Gastroesophageal sphincter (tissue), 3 donors: ENCODE measurements at regions not wholly inside any gene's neighbourhood (a gene's known extent, or its start where the extent isn't known, plus 50 kb on each side); places are given as distances from the start of the nearest gene placed in this dataset.

Experiments used
- POLR2A ChIP-seq, 2 donors: fragments of 450-650 bp; IDR thresholded peaks; one replicate each; pipeline ENCODE4 v1.6.1; 2017; ENCODE audit warnings: antibody characterized with exemption in 2 of 2, mild to moderate bottlenecking in 2 of 2, moderate library complexity in 1 of 2
- TF ChIP-seq, protein P1 (sequence below), 4 experiments: fragments of 200-600 bp in 2 of 4; fragments of 450-650 bp in 2 of 4; sonication (generic) in 1 of 4; IDR thresholded peaks; one replicate each; pipeline ENCODE4 v1.5.1; 2017 to 2019; ENCODE audit warnings: antibody characterized with exemption in 4 of 4, mild to moderate bottlenecking in 2 of 4, moderate library complexity in 2 of 4

DNA sequence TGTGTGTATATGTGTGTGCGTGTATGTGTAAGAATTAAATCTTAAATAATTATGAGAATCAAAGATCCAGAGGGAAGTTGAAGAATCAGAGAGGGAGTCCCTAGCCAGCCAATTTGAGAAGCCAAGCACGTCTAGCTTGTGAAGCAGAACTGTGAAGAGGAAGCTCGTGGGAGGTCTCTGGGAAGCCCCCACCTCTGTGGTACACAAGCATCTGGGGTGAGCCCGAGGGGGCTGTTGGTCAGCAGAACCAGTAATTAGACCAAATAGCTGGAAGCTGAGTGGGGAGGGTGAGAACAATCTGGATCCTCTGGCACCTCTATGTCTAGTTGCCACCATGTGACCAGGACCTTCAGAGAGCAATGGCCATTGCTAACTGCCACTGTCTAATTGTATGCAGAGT lies 162.7 kb upstream of the ADRA1D start:
- TF ChIP-seq POLR2A (IDR thresholded peaks at IDR 0.05): no peak
- TF ChIP-seq, protein P1, sequence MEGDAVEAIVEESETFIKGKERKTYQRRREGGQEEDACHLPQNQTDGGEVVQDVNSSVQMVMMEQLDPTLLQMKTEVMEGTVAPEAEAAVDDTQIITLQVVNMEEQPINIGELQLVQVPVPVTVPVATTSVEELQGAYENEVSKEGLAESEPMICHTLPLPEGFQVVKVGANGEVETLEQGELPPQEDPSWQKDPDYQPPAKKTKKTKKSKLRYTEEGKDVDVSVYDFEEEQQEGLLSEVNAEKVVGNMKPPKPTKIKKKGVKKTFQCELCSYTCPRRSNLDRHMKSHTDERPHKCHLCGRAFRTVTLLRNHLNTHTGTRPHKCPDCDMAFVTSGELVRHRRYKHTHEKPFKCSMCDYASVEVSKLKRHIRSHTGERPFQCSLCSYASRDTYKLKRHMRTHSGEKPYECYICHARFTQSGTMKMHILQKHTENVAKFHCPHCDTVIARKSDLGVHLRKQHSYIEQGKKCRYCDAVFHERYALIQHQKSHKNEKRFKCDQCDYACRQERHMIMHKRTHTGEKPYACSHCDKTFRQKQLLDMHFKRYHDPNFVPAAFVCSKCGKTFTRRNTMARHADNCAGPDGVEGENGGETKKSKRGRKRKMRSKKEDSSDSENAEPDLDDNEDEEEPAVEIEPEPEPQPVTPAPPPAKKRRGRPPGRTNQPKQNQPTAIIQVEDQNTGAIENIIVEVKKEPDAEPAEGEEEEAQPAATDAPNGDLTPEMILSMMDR (IDR thresholded peaks at IDR 0.05): no peak
